ENCODE measurements at regions not wholly inside any gene's neighbourhood (a gene's known extent, or its start where the extent isn't known, plus 50 kb on each side); places are given as distances from the start of the nearest gene placed in this dataset.

DNA sequence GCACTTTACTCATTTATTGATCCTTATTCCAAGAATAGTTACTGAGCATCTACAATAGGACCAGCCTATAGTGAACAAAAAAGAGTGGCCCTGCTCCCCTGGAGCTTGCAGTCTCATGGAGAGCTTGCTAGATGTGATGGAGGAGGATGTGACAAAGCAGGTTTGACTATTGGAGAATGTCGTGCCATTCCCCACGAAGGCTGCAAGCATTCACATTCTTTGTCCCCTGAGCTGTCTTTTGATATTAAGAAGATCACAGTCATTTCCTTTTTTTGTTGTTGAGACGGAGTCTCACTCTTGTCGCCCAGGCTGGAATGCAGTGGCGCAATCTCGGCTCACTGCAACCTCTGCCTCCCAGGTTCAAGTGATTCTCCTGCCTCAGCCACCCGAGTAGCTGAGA lies 115.0 kb upstream of the ADAMTS18 start:
- DNase-seq (ENCODE audit: low read depth), result no peak
- H3K4me3 ChIP-seq (ENCODE audit: low read depth, low read length), result no peak overlapping the region

DNA sequence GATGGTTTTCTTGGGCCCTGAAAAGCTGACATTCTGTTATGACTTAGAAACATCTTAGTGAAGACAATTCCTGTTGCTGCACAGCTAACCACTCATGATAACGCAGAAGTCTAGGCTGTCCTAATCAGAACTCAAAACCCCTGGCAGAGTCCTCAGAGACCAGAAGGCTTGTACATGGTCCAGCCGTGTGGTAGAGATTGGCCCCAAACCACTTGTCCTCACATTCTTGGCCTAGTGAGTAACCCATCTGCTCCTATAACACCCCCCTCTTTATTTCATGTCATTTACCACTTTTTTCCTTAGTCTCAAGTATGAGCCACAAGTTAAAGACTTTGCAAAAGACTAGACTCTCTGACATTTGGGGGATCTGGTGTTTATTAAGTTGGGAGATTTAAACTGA lies 116.5 kb upstream of the ADAMTS18 start:
- H3K4me3 ChIP-seq (ENCODE audit: low read depth, low read length), result no peak overlapping the region
- peak; percentile 5 for DNase-seq (ENCODE audit: low read depth)

DNA sequence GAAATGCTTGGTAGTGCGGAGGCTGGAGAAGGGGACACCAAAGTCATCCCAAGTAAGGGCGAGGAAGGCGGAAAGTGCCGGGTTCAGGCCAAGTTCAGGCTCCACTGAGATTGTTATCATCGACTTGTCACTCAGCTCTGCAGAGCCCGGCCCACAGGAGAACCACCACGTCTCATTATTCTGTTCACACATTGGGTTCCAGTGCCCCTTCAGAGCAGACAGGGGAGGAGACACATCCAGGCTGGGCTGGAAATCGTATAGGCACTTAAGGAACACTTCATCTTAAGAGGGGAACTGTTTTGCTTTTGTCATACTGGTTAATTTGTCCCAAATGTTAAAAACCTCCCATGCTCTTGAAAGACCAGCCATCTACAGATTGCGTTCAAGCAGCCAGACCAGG lies 118.3 kb upstream of the ADAMTS18 start:
- DNase-seq (ENCODE audit: low read depth), result no peak
- H3K4me3 ChIP-seq (ENCODE audit: low read depth, low read length), result no peak overlapping the region

DNA sequence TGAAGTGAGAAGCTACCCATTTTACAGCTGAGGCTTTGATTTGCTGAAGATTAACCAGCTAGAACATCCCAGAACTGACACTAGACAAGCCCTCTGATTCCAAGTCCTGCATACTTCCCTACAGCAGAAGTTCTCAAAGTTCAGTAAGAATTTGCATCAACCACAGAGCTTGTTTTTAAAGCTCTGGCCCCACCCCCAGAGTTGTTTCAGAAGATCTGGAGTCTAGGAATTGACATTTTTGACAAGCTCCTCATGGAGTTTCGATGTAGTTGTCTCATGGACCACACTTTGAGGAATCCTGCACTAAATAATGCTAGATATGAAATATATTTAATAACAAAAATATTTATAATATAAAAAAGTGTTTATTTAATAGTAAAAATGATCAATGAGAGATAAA lies 120.3 kb upstream of the ADAMTS18 start:
- H3K4me3 ChIP-seq (ENCODE audit: low read depth, low read length), result no peak overlapping the region
- DNase-seq (ENCODE audit: low read depth), result no peak

DNA sequence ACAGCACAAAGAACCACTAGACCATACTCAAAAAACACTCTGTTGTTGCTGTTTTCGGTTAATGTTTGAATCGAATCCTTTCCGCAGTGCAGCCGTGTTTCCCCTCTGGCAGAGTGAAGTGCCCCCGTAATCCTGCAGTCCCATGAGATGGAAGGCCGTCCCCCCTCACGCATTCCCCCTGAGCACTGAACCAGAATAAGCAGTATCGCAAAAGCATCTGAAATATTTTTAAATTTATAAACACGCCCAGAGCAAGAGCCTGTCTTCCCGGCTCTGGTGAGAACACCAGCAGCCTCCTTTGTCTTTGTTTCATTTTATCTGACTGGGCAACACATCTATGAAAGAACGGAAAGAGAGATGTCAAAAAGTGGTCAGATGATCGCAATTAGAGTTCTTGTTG lies 121.0 kb upstream of the ADAMTS18 start:
- no peak overlapping the region for H3K4me3 ChIP-seq (ENCODE audit: low read depth, low read length)
- DNase-seq (ENCODE audit: low read depth), result no peak

DNA sequence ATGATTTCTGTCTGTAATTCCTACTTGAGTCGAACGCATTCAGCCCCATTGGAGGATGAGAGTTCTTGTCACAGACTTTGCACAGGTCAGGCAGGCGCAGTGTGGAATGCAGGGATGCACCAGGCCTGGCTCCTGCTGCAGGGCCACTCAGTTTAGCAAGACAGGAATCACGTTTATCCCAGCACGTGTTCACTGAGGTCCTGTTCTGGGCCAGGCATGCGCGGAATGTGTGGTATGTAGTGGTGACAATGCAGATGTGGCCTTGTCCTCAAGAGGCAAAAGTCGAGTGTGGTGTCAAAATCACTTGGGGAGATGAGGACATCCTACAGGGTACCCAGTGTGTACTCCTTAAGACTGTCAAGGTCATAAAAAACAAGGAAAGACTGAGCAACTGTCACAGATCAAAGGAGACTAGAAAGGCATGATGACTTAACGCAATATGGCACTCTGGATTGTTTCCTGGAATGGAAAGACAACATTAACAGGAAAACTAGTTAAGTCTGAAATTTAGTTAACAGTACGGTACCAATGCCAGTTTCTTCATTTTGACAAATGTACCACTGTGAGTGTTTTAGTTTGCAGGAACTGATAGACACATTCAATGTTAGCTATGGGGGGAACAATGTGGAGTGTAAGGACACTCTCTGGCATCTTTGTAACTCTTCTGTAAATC lies 121.5 kb upstream of the ADAMTS18 start:
- H3K4me3 ChIP-seq (ENCODE audit: low read depth, low read length), result no peak overlapping the region
- DNase-seq (ENCODE audit: low read depth), result no peak

DNA sequence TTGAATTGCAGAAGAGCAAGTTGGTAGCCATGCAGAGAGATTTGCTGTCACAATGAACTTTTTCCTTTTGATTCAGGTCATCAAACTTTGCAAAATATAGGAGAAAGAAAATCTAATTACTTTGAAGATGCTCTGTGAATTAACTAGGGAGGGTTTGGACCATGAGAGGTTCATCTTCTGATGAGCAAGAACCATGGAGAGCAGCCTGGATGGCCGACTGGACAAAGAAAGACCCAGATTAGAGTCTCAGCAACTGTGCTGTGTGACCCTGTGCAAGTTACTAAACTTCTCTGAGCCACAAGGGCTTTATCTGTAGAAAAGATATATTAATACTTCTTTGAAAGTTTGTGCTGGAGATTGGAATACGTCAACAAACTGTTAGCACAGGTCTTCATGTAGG lies 122.6 kb upstream of the ADAMTS18 start:
- DNase-seq (ENCODE audit: low read depth), result no peak
- no peak overlapping the region for H3K4me3 ChIP-seq (ENCODE audit: low read depth, low read length)

DNA sequence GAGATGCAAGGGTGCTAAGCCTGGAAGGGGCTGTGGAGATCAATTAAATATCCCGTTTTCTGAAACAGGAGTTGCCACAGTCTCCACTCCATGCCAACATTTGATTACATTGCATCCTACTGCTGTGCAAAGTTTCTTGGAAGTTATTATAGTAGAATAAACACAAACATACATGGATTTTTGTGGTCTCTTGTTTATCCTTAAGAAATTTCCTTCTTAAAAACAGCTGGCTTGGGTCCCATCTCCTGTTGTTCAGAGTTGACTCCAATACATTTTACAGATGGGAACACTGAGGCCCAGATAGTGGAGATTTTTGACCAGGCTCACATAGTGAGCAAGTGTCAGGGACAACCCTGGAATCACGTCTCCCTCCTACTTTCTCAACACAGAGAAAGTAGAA lies 124.0 kb upstream of the ADAMTS18 start:
- no peak for DNase-seq (ENCODE audit: low read depth)
- H3K4me3 ChIP-seq (ENCODE audit: low read depth, low read length), result no peak overlapping the region

DNA sequence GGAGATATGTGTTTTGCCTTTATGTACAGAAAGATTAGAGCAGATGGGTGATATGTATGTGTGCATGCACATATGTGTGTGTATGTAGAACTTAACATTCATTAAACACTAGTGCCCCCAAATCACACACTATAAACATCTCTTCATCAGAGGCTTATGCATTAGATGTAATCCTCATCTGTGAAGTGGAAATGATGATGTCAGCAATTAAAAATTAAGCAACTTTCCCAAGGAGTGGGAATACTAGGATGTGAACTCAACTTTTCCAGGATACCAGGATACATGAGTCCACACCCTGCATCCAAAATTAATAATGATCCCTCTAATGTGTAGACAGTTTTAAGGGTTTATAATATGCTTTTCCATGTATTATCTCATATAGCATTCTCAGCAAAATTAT lies 127.7 kb upstream of the ADAMTS18 start:
- no peak overlapping the region for H3K4me3 ChIP-seq (ENCODE audit: low read depth, low read length)
- DNase-seq (ENCODE audit: low read depth), result no peak

DNA sequence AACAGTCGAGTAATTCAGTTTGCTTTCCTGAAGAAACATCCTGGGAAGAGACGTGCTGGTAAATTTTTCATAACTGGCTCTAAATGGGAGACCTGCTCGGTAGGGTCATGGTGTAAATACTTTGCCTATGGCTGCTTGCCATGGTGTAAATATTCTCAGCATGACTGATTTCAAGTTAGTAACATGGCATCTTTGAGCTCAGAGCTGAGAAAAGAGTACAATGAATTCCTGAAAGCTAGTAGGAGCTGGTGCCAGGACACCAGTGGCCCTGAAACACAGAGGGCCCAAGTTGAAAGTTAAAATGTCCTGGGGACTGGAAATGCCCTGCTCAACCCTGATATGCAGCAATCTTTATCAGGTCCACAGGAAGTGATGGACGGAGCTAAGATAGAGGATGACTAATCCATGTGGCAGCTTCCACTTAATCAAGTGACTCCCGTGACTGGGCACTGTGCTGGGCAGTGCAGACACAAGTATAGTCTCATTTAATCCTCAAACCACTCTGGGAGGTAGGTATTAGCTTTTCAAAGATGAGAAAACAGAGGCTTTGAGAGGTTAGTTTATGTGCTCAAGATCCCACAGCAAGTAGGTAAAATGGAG lies 130.1 kb upstream of the ADAMTS18 start:
- H3K4me3 ChIP-seq (ENCODE audit: low read depth, low read length), result no peak overlapping the region
- DNase-seq (ENCODE audit: low read depth), result no peak

DNA sequence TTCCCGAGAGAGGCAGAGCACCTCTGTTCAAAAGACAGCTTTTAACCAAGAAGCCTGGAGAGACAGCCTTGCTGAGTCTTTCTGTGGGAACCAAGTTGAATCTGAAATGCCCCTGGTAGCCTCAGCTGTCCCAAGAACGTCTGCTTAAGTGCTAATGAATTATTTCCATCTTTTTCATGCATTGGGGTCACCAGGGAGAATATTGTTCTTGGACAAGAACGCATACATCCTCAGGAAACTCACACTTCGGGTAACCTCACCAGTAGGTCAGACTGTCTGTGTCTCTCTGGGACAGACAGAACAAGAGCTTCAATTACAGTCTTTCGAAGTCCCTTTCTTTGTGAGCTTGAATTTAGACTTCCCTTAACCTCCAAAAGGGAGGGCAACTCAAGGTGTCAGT lies 134.6 kb upstream of the ADAMTS18 start:
- no peak for DNase-seq (ENCODE audit: low read depth)

DNA sequence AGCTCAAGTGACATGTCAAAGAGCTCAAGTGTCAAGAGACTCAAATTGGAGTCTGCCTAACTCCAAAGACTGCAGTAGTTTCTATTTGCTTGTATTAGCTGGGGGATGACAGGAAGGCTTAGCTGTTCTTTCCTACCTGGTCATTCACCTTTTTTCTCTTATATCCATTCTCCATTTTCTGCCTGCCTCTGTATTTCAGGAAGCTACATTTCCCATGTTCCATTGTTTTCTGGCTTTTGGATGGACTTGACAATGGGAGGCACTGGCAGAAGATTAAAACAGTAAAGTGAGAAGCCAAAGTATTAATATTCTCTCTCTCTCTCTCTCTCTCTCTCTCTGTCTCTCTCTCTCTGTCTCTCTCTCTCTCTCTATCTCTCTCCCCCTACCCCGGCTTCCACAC lies 135.7 kb upstream of the ADAMTS18 start:
- no peak overlapping the region for H3K4me3 ChIP-seq (ENCODE audit: low read depth, low read length)
- DNase-seq (ENCODE audit: low read depth), result no peak

More for the DNA sequence above, 134.6 kb upstream of the ADAMTS18 start:
- H3K4me3 ChIP-seq (ENCODE audit: low read depth, low read length), result no peak overlapping the region

DNA sequence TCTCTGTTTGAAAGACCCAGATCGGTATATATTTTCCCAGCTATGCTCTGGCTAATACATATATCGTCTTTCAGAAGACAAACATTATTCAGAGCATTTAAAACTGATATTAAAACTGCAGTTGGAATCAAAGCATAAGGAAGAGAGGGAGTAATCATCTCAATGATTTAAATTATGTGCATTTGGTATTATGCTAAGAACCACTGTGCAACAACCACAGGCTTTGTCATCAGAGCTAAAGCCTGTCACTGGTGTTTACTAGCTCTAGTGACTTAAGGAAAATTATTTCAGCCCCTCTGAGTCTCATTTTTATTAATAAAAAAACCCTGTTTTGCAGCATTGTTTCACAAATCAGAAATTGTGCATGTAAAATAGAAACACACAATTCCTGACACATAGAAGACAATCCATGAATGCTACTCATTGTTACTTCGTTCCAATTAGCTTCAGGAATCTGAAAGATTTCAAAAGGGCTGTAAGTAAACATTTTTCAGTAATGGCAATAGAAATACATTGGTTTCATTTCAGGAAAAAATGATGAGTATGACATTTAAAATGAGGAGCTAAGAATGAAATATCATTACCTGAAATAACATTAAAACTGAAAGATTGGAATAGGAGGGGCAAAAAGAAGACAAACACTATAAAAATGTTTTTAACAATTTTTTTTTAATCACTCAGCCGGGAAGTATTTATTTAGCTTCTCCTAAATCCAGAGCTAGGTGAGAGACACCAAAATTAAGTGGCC lies 136.5 kb upstream of the ADAMTS18 start:
- no peak overlapping the region for H3K4me3 ChIP-seq (ENCODE audit: low read depth, low read length)
- no peak for DNase-seq (ENCODE audit: low read depth)

DNA sequence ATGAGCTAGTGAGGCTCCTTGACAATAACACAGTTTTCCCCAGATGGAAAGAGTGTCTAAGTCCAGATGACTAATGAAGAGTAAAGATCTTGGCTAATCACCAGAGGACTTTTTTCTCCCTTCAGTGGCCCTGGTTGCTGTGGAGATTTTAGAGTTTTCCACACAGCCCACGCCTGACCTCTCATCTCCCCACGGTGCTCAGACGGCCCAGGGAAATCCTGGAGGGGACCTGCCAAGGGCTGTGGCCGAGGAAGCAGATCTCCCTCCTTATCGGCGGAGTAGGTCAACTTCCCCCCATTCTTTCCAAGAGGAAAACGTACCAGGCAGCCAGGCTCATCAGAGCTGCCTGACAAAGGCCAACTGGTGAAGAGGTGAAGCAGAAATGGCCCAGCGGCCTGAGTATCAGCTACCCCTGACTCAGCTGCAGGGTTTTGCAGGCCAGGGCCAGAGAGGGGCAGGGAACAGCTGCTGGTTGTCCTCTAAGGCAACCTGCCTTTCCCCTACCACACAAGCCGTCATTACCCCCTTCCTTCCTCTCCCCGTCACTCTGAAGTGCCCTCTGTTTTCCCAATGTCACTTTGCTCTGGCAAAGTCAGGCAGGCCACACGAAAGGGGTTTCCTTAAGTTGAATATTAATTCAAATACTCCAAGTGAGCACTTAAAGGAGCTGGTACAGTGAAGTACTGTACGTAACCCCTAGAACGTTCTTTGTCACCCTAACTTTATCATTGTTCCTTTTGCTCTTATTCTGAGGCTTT lies 140.2 kb upstream of the ADAMTS18 start:
- no peak for DNase-seq (ENCODE audit: low read depth)
- H3K4me3 ChIP-seq (ENCODE audit: low read depth, low read length), result no peak overlapping the region

DNA sequence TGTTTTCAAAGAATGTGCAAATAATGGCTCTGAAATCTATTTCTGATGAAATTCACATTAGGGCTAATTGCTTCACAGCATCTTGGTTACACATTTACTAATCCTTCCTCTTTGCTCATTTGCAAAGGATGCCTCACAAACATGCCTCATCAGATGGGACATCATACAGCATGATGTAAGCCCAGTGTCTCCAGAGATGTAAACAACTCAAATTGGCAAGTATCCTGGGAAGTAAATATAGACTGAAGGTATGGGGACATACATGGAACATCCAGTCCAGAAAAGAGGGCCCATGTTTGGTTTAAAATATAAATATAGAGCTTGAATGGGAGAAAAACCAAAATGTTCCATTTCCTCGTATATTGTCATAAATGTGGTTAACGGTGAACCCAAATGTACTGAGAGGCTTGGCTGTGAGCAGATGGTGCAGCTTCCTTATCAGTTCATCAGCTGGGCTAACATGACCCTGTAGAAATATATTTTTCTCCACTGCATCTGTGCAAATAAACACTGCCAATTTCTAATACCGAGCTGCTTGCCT lies 142.9 kb upstream of the NUDT7 start:
- H3K4me3 ChIP-seq (ENCODE audit: low read depth, low read length), result no peak overlapping the region

DNA sequence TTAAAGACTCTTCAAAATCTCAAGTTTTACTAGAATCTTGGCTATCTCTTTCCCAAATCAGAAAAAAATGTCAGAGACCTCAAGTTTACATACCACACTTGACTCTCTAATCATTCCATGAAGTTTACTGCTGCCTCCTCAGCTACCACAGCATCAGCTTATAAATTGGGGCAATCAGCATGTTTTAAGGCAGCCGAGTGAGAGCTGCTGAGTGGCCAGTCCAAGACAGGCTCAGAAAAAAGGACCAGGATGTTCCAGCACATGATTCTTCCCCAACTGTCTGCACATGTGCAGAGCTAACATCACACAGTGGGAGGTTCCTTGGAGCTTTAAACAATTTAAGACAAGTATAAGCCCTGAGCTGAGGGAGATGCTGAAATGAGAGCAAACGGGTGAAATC lies 140.6 kb upstream of the NUDT7 start:
- no peak for DNase-seq (ENCODE audit: low read depth)
- no peak overlapping the region for H3K4me3 ChIP-seq (ENCODE audit: low read depth, low read length)

More for the DNA sequence above, 142.9 kb upstream of the NUDT7 start:
- peak; percentile 44 for DNase-seq (ENCODE audit: low read depth)

DNA sequence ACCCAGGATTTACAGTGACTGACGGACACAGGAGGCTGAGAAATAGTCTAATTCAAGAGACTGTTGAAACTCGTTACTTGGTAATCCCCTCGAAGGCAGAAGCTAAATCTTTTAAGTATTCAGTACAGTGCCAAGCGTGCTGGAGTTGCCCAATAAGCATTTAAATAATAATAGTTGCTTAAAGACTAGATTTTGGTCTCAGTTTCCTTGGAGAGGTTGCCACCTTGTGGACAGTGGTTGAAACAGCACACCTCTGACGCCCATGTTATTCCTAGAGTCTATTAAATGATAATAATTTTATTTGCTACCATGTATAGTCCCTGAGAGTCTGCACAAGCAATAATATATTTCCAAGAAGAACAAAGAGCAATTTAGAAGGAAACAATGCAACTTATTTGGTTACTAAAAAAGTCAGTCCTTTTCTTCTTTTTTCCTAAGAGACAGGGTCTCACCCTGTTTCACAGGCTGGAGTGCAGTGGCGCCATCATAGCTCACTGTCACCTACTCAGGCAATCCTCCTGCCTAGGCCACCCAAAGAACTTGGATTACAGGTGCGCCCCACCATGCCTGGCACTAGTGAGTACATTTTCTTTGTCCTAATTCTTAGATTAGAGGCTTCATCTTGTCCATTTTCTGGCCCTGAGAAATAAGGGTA lies 138.0 kb upstream of the NUDT7 start:
- H3K4me3 ChIP-seq (ENCODE audit: low read depth, low read length), result no peak overlapping the region
- DNase-seq (ENCODE audit: low read depth), result peak; percentile 20

DNA sequence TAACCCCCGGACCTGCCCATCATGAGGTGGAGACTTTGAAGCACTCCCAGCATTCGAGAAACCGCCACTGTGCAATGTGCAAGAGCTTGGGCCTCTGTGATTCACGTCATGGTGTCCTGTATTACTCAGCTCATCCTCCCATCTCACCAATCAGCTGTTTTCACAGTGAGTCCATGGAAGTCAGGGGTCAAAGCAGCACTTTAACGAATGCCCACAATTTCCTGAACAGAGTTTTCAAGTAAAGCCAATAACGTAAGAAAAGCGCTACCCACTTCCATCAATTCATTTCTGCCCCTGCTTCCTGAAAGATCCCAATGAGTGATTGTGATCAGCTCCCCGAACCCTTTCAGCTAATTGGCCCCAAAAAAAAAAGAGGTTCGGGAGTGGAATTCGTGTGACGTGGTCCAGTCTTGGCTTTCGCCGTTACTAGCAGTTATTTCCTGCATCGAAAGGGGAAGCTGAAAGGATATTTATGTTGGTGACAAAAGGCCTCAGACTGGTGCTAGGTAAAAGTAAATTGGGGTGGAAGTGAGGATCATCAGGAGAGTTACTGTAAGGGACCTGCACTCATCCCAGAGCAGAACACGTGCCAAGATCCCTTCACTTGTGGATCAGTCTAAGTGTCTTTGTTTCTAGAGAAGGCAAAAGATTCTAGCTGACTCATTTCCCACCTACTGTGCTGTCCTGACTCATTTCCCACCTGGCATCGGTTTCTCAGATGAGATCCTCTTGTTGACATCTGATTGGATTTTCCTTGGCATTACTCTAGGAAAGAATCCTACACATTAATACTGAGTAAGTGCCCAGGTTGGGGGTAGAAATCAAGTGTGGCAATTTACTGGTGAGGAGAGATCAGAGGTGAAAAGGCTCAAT lies 136.7 kb upstream of the NUDT7 start:
- no peak overlapping the region for H3K4me3 ChIP-seq (ENCODE audit: low read depth, low read length)
- DNase-seq (ENCODE audit: low read depth), result peak; percentile 59

DNA sequence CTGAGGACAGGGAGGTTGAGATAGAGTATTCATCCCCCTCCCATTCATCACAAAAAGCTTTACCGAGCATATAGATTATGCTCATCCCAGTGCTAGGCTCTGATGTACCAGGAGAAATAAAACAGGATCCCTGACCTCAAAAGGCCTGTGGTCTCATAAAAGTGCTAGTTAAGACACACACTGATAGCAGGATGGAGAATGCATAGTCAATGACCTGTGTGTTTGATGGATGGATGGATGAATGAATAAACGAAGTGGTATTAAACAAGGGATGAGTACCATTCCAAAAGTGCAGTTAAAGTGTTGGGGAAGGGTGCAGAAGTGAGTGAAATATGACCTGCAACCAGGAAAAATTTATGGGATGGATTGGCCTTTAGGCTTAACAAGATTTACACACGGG lies 133.9 kb upstream of the NUDT7 start:
- H3K4me3 ChIP-seq (ENCODE audit: low read depth, low read length), result no peak overlapping the region
- no peak for DNase-seq (ENCODE audit: low read depth)

All from skeletal muscle cell (primary cell).